ENCODE measurements at regions not wholly inside any gene's neighbourhood (a gene's known extent, or its start where the extent isn't known, plus 50 kb on each side); places are given as distances from the start of the nearest gene placed in this dataset.
"Not testable (repeated sequence)": the region's sequence is repeated elsewhere in the genome, so short reads cannot be mapped to it uniquely, and the experiment has no call there.

- Mint-ChIP-seq H3K27ac (no peak overlapping the region), H3K36me3 (ENCODE audit: low read depth) (peaks cover 2% of the 10 kb centered on the region), H3K4me1 (no peaks in the 10 kb centered on the region), H3K4me3 (no peak overlapping the region), H3K27me3 (peaks cover 24% of the 10 kb centered on the region)
- H3K9me3 ChIP-seq (ENCODE audit: control insufficient read depth, low read length, poor library complexity, severe bottlenecking) = no peaks in the 10 kb centered on the region
- ATAC-seq (no peak), DNase-seq (no peak)
These were observed 64.8 kb upstream of the TBC1D3K start for GRCh38 chr17:37859451-37859850.

GRCh38 chr17:37858391-37858790 lies 65.8 kb upstream of the TBC1D3K start:
- H3K27me3 Mint-ChIP-seq = peaks cover 14% of the 10 kb centered on the region
- ATAC-seq; H3K4me1 Mint-ChIP-seq; H3K36me3 Mint-ChIP-seq (ENCODE audit: low read depth); DNase-seq; H3K4me3 Mint-ChIP-seq; H3K9me3 ChIP-seq (ENCODE audit: control insufficient read depth, low read length, poor library complexity, severe bottlenecking); H3K27ac Mint-ChIP-seq: not testable (repeated sequence)

DNA sequence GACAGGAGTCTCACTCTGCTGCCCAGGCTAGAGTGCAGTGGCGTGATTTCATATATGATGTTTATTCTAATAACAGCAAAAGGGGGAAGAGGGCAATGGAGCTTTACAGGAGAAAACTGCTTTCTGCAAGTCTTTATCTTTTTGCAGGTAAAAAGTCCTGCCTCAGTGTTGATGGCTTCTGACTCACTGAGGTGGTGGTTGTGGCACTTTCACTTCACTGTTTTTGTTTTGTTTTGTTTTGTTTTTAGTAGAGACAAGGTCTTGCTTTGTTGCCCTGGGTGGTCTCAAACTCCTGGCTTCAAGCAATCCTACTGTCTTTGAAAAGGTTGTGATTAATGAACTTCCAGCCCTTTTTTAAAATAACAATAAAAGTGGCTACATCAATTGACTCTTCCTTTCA lies 68.0 kb upstream of the TBC1D3K start:
- Mint-ChIP-seq H3K27ac (no peak overlapping the region), H3K4me1 (no peaks in the 10 kb centered on the region), H3K36me3 (ENCODE audit: low read depth) (peaks cover 2% of the 10 kb centered on the region), H3K27me3 (peaks cover 29% of the 10 kb centered on the region), H3K4me3 (no peak overlapping the region)
- H3K9me3 ChIP-seq (ENCODE audit: control insufficient read depth, low read length, poor library complexity, severe bottlenecking) = no peaks in the 10 kb centered on the region
- no peak for ATAC-seq
- DNase-seq = no peak

DNA sequence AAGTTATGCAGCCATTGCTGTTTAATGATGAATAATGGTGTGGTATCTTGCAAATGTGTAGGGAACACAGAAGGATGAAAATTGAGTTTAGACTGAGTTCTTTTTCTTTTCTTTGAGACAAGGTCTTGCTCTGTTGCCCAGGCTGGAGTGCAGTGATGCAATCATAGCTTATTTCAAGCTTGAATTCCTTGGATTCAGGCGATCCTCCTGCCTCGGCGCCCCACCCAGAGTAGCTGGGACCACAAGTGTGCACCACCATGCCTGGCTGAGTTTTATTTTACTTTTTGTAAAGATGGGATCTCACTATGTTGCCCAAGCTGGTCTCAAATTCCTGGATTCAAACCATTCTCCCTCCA lies 74.6 kb upstream of the TBC1D3K start:
- DNase-seq (no peak), ATAC-seq (no peak)
- H3K9me3 ChIP-seq (ENCODE audit: control insufficient read depth, low read length, poor library complexity, severe bottlenecking) = no peaks in the 10 kb centered on the region
- Mint-ChIP-seq H3K27ac (no peak overlapping the region), H3K4me1 (peaks cover 7% of the 10 kb centered on the region), H3K4me3 (no peak overlapping the region), H3K27me3 (peaks cover 36% of the 10 kb centered on the region), H3K36me3 (ENCODE audit: low read depth) (peaks cover 2% of the 10 kb centered on the region)

DNA sequence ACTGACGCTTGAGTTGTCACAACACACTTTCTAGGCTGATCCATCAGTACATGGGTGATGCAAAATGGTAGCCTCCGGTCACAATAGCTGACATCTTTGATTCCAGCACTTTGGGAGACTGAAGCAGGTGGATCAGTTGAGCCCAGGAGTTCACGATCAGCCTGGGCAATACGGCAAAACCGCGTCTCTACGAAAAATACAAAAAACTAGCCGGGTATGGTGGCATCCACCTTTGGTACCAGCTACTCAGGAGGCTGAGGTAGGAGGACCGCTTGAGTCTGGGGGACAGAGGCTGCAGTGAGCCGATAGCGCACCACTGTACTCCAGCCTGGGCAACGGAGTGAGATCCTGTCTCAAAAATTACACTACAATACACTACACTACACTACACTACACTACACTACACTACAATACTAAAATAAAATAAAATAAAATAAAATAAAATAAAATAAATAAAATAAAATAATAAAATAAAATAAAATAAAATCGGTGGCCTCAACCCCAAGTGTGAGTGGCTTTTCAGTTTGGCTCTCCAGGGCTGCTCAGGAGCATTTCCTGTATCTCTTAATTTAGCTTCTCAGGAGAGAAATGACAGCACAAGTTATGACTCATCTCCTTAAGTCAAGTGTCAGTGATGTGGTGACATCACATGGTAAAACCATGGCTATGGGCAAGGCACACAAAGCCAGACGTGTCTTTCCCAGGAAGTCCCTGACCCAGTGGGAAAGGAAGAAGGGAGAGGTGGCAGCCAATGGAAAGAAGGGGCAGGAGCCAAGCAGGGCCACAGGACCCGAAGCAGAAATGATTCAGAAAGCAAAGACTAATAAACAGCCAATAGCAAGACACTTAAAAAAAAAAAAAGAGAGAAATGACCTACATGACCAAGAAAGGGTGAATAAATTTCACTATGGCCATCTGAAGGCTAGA lies 75.3 kb upstream of the TBC1D3K start:
- no peak overlapping the region for H3K4me3 Mint-ChIP-seq
- H3K4me1 Mint-ChIP-seq = peaks cover 7% of the 10 kb centered on the region
- H3K27me3 Mint-ChIP-seq = peaks cover 42% of the 10 kb centered on the region
- no peak for DNase-seq
- H3K9me3 ChIP-seq (ENCODE audit: control insufficient read depth, low read length, poor library complexity, severe bottlenecking) = no peaks in the 10 kb centered on the region
- no peak overlapping the region for H3K27ac Mint-ChIP-seq
- peak; percentile 35 for ATAC-seq
- peaks cover 2% of the 10 kb centered on the region for H3K36me3 Mint-ChIP-seq (ENCODE audit: low read depth)

GRCh38 chr17:37847811-37848331 lies 76.3 kb upstream of the TBC1D3K start:
- Mint-ChIP-seq H3K27me3 (peaks cover 42% of the 10 kb centered on the region), H3K36me3 (ENCODE audit: low read depth) (peaks cover 2% of the 10 kb centered on the region), H3K4me1 (peaks cover 7% of the 10 kb centered on the region), H3K27ac (no peak overlapping the region), H3K4me3 (no peak overlapping the region)
- H3K9me3 ChIP-seq (ENCODE audit: control insufficient read depth, low read length, poor library complexity, severe bottlenecking) = no peaks in the 10 kb centered on the region
- ATAC-seq = no peak
- DNase-seq = no peak

- DNase-seq (no peak), ATAC-seq (no peak)
- no peaks in the 10 kb centered on the region for H3K9me3 ChIP-seq (ENCODE audit: control insufficient read depth, low read length, poor library complexity, severe bottlenecking)
- no peak overlapping the region for H3K27ac Mint-ChIP-seq
- peaks cover 40% of the 10 kb centered on the region for H3K27me3 Mint-ChIP-seq
- peaks cover 2% of the 10 kb centered on the region for H3K36me3 Mint-ChIP-seq (ENCODE audit: low read depth)
- H3K4me3 Mint-ChIP-seq = no peak overlapping the region
- peaks cover 7% of the 10 kb centered on the region for H3K4me1 Mint-ChIP-seq
These were observed 77.1 kb upstream of the TBC1D3K start for GRCh38 chr17:37847102-37847501.

GRCh38 chr17:37844977-37845293 lies 79.3 kb upstream of the TBC1D3K start:
- H3K9me3 ChIP-seq (ENCODE audit: control insufficient read depth, low read length, poor library complexity, severe bottlenecking) = no peaks in the 10 kb centered on the region
- Mint-ChIP-seq H3K36me3 (ENCODE audit: low read depth) (peaks cover 2% of the 10 kb centered on the region), H3K4me3 (peak overlapping the region; percentile 58), H3K27me3 (peaks cover 52% of the 10 kb centered on the region), H3K4me1 (peaks cover 9% of the 10 kb centered on the region), H3K27ac (no peak overlapping the region)
- ATAC-seq (no peak), DNase-seq (no peak)

DNA sequence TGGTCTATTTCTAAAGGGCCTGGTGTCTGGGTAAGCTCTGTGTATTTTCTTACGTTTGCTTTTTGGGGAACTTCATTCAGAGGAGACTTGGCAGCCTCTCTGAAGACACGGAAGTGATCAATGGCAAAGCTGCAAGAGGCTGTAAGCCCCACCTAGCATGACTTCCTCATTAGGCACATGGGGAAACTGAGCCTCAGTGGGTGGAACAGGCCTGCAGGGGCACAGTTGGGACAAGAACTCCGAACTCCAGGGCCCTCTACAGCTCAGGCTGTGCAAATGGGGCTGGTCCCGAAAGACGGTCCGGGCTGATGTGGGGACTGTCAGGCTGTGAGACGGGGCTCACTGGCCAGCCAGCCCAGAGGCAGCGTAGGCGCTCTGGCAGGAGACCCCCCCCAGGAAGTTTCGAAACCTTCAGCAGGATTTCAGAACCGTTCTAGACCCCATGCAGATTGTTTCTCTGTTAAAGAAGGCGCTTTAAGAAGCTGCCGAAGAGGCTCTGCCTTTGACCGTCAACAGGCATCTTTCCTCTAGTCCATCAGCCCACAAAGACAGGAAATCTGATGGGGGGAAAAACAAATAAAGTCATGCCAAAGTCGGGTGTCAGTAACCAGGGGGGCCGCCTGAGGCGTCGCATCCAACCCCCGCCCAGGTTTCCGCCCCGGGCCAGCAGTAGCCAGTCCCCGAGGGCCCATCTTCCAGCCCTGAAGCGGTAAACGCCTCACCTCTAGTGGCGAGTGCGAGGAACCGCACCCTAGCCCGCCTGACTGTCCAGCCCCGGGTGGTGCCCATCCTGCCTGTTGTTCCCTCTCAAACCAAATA lies 79.8 kb upstream of the TBC1D3K start:
- peaks cover 56% of the 10 kb centered on the region for H3K27me3 Mint-ChIP-seq
- H3K27ac Mint-ChIP-seq = no peak overlapping the region
- peaks cover 2% of the 10 kb centered on the region for H3K36me3 Mint-ChIP-seq (ENCODE audit: low read depth)
- H3K4me1 Mint-ChIP-seq = peaks cover 7% of the 10 kb centered on the region
- DNase-seq (peak in 2 of 3 donors; percentile 15 to 29), ATAC-seq (peak; percentile 72)
- H3K4me3 Mint-ChIP-seq = peak overlapping the region; percentile 58
- no peaks in the 10 kb centered on the region for H3K9me3 ChIP-seq (ENCODE audit: control insufficient read depth, low read length, poor library complexity, severe bottlenecking)

DNA sequence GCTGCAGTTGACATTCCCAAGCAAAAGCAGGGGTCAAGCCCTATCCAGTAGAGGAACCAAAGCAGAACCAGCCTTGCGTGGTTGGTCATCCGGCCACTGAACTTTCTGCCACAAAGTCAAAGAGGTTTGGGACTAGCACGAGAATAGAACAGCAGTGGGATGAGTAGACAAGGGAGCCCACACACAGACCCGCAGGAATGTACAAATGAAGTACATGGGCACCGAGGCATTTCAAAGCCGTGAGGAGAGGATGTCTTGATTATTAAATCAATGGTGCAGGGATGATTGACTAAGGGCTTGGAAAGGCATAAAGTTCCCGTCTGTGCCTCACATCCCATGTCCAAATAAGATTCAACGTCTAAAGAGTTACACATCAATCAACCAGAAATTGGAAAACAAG lies 81.8 kb upstream of the TBC1D3K start:
- Mint-ChIP-seq H3K4me1 (peaks cover 2% of the 10 kb centered on the region), H3K4me3 (no peak overlapping the region), H3K36me3 (ENCODE audit: low read depth) (peaks cover 6% of the 10 kb centered on the region), H3K27me3 (peaks cover 67% of the 10 kb centered on the region), H3K27ac (no peak overlapping the region)
- H3K9me3 ChIP-seq (ENCODE audit: control insufficient read depth, low read length, poor library complexity, severe bottlenecking) = no peaks in the 10 kb centered on the region
- ATAC-seq (no peak), DNase-seq (no peak)

DNA sequence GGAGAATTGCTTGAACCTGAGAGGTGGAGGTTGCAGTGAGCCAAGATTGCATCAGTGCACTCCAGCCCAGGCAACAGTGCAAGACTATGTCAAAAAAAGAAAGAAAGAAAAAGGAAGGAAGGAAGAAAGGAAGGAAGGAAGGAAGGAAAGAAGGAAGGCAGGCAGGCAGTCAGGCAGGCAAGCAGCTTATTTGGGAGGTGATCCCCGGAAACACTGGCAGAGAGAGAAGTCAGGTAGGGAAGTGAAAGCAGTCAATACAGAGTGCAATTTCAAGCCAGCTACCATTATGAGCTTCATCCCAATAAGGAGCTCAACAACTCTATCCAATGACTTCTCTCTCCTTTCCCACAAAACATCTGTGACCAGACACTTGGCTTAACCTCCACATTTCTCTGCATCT lies 83.0 kb upstream of the TBC1D3K start:
- no peak for DNase-seq
- no peak overlapping the region for H3K4me3 Mint-ChIP-seq
- no peaks in the 10 kb centered on the region for H3K9me3 ChIP-seq (ENCODE audit: control insufficient read depth, low read length, poor library complexity, severe bottlenecking)

DNA sequence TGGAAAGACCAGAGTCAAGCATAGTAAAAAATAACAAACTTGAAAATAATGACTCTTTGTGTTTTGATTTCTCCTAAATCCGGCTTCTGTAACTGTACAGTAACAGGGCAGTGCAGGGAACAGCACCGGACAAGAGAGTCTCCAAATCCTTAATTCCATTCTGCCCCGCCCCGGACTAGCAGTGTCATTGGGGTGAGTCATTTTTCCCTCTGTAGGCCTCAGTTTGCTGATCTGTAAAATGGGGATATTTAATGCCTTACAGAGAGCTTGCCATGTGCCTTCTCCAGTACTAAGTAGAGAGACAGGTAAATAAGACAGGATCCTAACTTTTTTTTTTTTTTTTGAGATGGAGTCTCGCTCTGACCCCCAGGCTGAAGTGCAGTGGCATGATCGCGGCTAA lies 83.6 kb upstream of the TBC1D3K start:
- no peak for ATAC-seq
- no peak for DNase-seq
- H3K4me3 Mint-ChIP-seq = no peak overlapping the region

More for the DNA sequence above, 83.0 kb upstream of the TBC1D3K start:
- ATAC-seq = no peak
- Mint-ChIP-seq H3K27ac (no peak overlapping the region), H3K4me1 (peaks cover 2% of the 10 kb centered on the region), H3K36me3 (ENCODE audit: low read depth) (peaks cover 6% of the 10 kb centered on the region), H3K27me3 (peaks cover 66% of the 10 kb centered on the region)

DNA sequence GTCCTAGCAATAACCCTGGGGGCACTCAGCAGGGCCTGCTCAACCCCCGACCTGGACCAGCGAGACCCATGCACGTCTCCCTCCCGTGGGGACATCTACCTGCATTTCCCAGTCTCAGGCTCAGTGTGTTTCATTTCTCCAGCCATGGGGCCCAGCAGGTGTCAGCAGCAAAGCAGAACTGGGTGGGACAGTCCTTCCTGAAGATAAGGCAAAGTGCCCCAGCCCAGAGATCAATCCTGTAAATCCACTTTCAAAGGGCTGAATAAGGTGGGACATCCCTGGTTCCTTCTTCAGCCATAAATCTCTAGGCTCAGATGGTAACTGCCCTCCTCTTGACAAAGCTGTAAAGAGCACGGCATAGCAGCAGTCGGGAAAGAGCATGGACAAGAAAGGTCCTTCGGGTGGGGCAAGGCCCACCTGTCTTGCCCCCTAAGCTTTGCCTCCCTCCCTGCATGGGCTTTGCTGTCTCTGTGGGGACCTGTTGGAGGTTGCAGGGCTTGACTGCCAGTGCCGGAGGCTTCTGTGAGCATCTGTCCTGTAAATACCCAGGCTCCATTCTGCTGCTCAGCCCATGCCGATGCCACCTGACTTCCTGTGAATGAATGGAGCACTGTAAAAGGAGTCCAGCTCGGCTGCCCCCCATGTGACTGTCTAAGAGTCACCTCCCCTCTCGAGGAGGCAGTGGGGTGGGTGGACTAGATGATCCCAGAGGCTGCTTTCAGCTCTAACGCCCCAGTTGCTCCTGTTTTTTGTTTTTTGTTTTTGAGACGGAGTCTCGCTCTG lies 84.8 kb upstream of the TBC1D3K start:
- no peak for ATAC-seq
- Mint-ChIP-seq H3K4me3 (no peak overlapping the region), H3K27me3 (peaks cover 70% of the 10 kb centered on the region), H3K27ac (no peak overlapping the region), H3K4me1 (peaks cover 3% of the 10 kb centered on the region), H3K36me3 (ENCODE audit: low read depth) (peaks cover 4% of the 10 kb centered on the region)
- no peaks in the 10 kb centered on the region for H3K9me3 ChIP-seq (ENCODE audit: control insufficient read depth, low read length, poor library complexity, severe bottlenecking)
- no peak for DNase-seq

More for the DNA sequence above, 83.6 kb upstream of the TBC1D3K start:
- Mint-ChIP-seq H3K4me1 (peaks cover 2% of the 10 kb centered on the region), H3K27ac (no peak overlapping the region), H3K36me3 (ENCODE audit: low read depth) (peaks cover 4% of the 10 kb centered on the region), H3K27me3 (peaks cover 68% of the 10 kb centered on the region)
- no peaks in the 10 kb centered on the region for H3K9me3 ChIP-seq (ENCODE audit: control insufficient read depth, low read length, poor library complexity, severe bottlenecking)

Measured in T-helper 17 cell (primary cell).